ENCODE measurements at regions not wholly inside any gene's neighbourhood (a gene's known extent, or its start where the extent isn't known, plus 50 kb on each side); places are given as distances from the start of the nearest gene placed in this dataset.
"Not testable (repeated sequence)": the region's sequence is repeated elsewhere in the genome, so short reads cannot be mapped to it uniquely, and the experiment has no call there.

GRCh38 chr2:7098816-7099215 lies 181.6 kb downstream of the RNF144A start:
- ChIA-PET CTCF (no interaction called here), POLR2A (no interaction called here)
- intact Hi-C loops (cut with micrococcal nuclease; ENCODE audit: unreplicated experiment), result loop anchor here (5.0 kb wide), 1 partner anchor 328 kb away; no protein-coding TSS in a partner anchor
- no peaks in the 10 kb centered on the region for H3K9me3 ChIP-seq
- no peaks in the 10 kb centered on the region for H3K9me3 Mint-ChIP-seq (ENCODE audit: unreplicated experiment)
- H3K36me3 ChIP-seq (ENCODE audit: control insufficient read depth, insufficient read depth, low read length), result no peaks in the 10 kb centered on the region
- H3K4me3 ChIP-seq (ENCODE audit: low read depth, low read length), result no peak overlapping the region
- no peak overlapping the region for H3K27ac Mint-ChIP-seq (ENCODE audit: unreplicated experiment)
- TF ChIP-seq CTCF (IDR thresholded peaks at IDR 0.05; ENCODE audit: insufficient read depth in 1 of 2, low read depth in 1 of 2, low read length in 1 of 2, severe bottlenecking in 1 of 2, unreplicated experiment in 1 of 2), result no peak
- DNase-seq, result no peak
- H3K36me3 Mint-ChIP-seq (ENCODE audit: insufficient read depth, unreplicated experiment), result no peaks in the 10 kb centered on the region
- BruUV-seq (replicated peaks), result no TSS peak
- H3K27me3 ChIP-seq (replicated peaks; ENCODE audit: control insufficient read depth, insufficient read depth, low read length), result no peaks in the 10 kb centered on the region
- no peak overlapping the region for H3K4me3 Mint-ChIP-seq (ENCODE audit: unreplicated experiment)
- peaks cover 6% of the 10 kb centered on the region for H3K4me1 Mint-ChIP-seq (ENCODE audit: low read depth, unreplicated experiment)
- peaks cover 15% of the 10 kb centered on the region for H3K27me3 Mint-ChIP-seq (ENCODE audit: insufficient read depth, unreplicated experiment)
- no peaks in the 10 kb centered on the region for H3K4me1 ChIP-seq

- H3K27me3 Mint-ChIP-seq (ENCODE audit: insufficient read depth, unreplicated experiment), result peaks cover 17% of the 10 kb centered on the region
- H3K4me3 ChIP-seq (ENCODE audit: low read depth, low read length); H3K36me3 ChIP-seq (ENCODE audit: control insufficient read depth, insufficient read depth, low read length); H3K36me3 Mint-ChIP-seq (ENCODE audit: insufficient read depth, unreplicated experiment); H3K9me3 Mint-ChIP-seq (ENCODE audit: unreplicated experiment); H3K4me1 ChIP-seq; POLR2A ChIA-PET; DNase-seq; H3K9me3 ChIP-seq; CTCF ChIA-PET; H3K4me1 Mint-ChIP-seq (ENCODE audit: low read depth, unreplicated experiment); H3K4me3 Mint-ChIP-seq (ENCODE audit: unreplicated experiment); H3K27me3 ChIP-seq (replicated peaks; ENCODE audit: control insufficient read depth, insufficient read depth, low read length); H3K27ac Mint-ChIP-seq (ENCODE audit: unreplicated experiment); BruUV-seq (replicated peaks): not testable (repeated sequence)
- intact Hi-C loops (cut with micrococcal nuclease; ENCODE audit: unreplicated experiment), result loop anchor here (5.0 kb wide), 1 partner anchor 328 kb away; no protein-coding TSS in a partner anchor
These were observed 182.5 kb downstream of the RNF144A start for GRCh38 chr2:7099687-7100086.

GRCh38 chr2:7102826-7103225 lies 185.6 kb downstream of the RNF144A start:
- POLR2A ChIA-PET, result no interaction called here

More at GRCh38 chr2:7102826-7103225, 185.6 kb downstream of the RNF144A start:
- intact Hi-C loops (cut with micrococcal nuclease; ENCODE audit: unreplicated experiment), result no loop called here
- no peaks in the 10 kb centered on the region for H3K9me3 ChIP-seq
- Mint-ChIP-seq H3K27ac (ENCODE audit: unreplicated experiment) (no peak overlapping the region), H3K9me3 (ENCODE audit: unreplicated experiment) (no peaks in the 10 kb centered on the region), H3K4me3 (ENCODE audit: unreplicated experiment) (no peak overlapping the region), H3K36me3 (ENCODE audit: insufficient read depth, unreplicated experiment) (no peaks in the 10 kb centered on the region), H3K4me1 (ENCODE audit: low read depth, unreplicated experiment) (peaks cover 6% of the 10 kb centered on the region), H3K27me3 (ENCODE audit: insufficient read depth, unreplicated experiment) (peaks cover 15% of the 10 kb centered on the region)
- no peaks in the 10 kb centered on the region for H3K27me3 ChIP-seq (replicated peaks; ENCODE audit: control insufficient read depth, insufficient read depth, low read length)
- CTCF ChIA-PET, result no interaction called here
- no TSS peak for BruUV-seq (replicated peaks)
- no peak for DNase-seq
- no peak for TF ChIP-seq CTCF (IDR thresholded peaks at IDR 0.05; ENCODE audit: insufficient read depth in 1 of 2, low read depth in 1 of 2, low read length in 1 of 2, severe bottlenecking in 1 of 2, unreplicated experiment in 1 of 2)
- no peak overlapping the region for H3K4me3 ChIP-seq (ENCODE audit: low read depth, low read length)
- H3K4me1 ChIP-seq, result no peaks in the 10 kb centered on the region
- H3K36me3 ChIP-seq (ENCODE audit: control insufficient read depth, insufficient read depth, low read length), result no peaks in the 10 kb centered on the region

All from Caco-2 (cell line).